HUDEP-2 (cell line): ENCODE measurements at regions not wholly inside any gene's neighbourhood (a gene's known extent, or its start where the extent isn't known, plus 50 kb on each side); places are given as distances from the start of the nearest gene placed in this dataset.

Experiments
- DNase-seq, 76 experiments: peaks; one replicate each; lab custom pipeline; 2025; ENCODE audit not compliant: unreplicated experiment in 76 of 76; lab: John Stamatoyannopoulos, UW

DNA sequence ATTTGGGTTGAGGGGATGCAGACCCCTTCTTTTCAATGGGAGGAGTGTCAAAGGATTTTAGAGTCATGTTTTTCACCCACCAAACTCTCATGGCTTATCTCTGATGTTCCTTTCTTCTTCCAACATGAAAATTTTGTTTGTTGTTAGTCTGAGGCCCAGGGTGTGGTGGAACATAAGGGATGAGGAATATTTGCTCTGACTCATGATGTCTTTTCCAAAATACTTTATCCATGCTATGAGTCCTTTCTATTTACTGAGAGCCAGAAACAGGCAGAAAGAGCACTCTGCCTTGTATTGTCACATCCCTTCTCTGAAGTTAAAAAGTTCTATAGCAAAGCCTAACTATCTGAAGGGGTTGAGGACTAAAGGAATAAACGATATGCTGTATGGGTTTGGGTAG lies 61.6 kb upstream of the GYPA start:
- no peak for DNase-seq

DNA sequence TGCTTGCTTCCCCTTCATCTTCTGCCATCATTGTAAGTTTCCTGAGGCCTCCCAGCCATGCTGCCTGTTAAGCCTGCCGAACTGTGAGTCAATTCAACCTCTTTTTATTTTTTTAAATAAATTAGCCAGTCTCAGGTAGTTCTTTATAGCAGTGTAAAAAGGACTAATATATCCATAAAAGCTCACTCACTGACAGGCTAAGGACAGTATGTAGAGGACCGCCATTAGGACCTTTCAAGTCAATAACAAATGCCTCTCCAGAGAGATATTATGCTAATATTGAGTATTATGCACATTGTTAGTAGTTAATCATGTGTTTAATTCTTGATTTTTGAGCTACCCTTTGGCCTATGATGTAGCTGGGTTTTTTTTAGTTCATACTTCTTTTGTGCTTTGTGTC lies 62.6 kb upstream of the GYPA start:
- no peak for DNase-seq

DNA sequence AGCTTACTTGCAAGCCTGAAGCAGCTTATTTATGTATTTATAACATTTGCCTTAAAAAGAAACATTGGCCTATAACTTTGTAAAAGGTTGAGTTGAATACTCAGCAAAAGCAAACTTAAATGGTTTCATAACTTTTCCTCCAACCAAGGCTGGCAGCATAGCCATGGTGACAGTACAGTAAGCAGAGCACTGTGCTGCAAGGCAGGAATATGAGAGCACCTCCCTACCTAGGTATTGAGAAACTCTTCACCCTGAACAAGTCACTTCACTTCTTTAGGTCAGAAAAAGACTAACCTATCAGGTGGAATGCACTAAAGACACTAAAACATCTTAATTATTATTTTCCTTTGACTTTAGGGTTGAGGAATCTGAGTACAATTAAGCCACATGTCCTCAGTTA lies 63.9 kb upstream of the GYPA start:
- DNase-seq = no peak

DNA sequence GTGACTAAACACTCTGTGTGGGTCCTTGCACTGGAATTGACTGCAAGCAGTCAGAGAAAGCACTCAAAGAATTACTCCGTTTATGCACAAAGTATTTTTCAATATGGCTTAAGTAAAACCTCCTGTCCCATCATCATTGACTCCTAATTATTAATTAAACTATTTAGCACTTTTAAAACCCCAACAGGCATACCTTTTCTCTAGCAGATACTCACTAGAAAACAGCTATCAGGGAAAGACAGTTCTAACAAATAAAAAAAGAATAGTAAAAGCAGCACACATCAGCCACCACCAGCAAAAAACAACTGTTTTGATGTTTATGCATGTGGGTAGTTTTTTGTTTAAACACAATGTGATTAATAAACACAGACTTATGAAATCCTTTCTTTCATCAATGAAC lies 66.2 kb upstream of the GYPA start:
- DNase-seq = no peak

DNA sequence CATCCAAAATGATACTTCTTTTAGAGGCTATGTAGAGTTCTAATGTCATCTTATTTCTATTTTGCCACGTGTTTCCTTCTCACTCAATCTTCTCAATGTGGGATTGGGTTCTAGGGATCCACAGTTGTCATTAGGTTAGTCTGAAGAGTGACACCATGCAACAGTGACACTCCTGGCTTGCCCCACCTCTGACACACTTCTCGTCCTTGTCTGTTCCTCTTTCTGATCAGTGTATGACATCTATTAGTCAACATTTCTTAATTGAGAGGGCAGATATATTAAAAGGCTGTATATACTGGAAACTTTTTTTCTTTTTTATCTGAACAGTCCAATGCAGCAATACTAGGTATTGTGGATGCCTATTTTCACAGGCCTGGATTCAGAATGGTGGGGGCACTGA lies 67.6 kb upstream of the GYPA start:
- DNase-seq = no peak

DNA sequence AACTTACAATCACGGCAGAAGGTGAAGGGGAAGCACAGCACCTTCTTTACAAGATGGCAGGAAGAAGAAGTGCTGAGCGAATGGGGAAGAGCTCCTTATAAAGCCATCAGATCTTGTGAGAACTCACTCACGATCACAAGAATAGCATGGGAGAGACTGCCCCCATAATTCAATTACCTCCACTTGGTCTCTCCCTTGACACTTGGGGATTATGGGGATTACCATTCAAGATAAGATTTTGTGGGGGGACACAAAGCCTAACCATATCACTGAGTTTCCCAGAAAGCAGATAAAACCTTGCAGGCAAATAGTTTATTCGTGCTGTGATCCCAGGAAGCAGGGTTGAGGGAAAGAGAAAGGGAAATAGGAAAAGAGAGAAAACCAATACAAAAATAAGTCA lies 69.0 kb upstream of the GYPA start:
- DNase-seq = no peak

DNA sequence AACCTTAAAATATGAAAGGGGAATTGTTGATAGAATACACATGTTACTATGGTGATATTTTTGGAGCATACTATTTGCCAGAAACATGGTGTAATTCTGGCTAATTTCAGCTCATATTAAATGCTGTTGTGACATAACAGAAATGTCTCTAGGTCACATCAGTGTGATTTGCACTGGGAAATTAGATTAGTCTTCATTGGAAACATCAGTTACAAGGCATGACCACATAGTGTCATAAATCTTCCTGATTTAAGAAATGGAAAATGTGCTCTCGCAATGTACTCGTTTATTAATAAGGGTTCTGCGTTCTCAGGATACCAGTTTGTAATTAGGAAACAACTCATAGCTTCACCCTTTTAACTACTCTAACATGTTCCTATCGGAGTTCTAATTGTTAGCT lies 72.9 kb upstream of the GYPA start:
- no peak for DNase-seq

DNA sequence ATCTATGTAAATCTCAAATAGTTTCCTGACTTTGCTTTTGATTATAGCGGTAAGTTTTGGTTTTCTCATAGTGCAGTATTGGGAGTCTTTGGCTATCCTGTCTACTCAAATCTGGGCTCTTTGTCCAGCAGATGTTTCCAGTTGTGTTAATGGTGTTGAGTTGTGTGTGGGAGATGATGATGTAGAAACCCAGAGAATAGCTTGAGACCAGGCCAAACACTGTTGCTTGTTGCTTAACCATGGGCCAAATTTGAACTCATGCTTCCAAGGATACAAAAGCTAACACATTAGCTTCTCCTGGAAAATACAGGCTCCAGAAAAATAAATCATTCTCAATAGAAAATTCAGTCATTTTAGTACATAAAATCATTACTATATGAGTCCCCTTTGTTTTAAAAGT lies 82.6 kb upstream of the GYPA start:
- DNase-seq = no peak

DNA sequence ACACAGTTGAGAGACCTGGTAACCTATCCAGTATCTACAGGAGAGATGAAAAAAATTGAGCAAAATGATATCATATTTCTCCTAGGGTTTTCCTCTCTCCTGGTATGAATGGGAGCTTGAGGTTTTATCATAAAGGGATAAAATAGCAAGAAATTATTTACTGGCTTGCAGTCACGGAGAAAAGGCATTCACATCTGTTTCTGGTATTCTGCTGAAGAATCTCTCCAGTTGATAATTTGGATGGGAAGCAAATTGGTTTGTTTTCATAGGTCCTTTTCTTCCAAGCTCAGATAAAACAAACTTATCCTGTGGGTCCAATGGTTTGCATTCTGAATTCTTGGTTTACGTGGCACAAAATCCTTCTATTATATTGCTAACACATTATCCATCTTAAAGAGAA lies 83.1 kb upstream of the GYPA start:
- no peak for DNase-seq

DNA sequence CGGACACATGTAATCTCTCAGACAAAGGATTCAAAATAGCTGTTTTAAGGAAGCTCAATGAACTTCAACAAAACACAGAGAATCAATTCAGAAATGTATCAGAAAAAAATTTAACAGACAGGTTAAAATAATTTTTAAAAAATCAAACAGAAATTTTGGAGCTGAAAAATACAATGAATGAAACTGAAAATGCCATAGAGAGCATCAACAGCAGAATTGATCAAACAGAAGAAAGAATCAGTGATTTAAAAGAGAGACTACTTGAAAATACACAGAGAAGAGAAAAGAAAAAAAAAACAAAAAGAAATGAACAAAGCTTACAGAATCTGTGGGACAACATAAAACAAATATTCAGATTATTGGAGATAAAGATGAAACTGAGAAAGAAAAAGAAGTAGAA lies 118.8 kb upstream of the GYPA start:
- DNase-seq = no peak

DNA sequence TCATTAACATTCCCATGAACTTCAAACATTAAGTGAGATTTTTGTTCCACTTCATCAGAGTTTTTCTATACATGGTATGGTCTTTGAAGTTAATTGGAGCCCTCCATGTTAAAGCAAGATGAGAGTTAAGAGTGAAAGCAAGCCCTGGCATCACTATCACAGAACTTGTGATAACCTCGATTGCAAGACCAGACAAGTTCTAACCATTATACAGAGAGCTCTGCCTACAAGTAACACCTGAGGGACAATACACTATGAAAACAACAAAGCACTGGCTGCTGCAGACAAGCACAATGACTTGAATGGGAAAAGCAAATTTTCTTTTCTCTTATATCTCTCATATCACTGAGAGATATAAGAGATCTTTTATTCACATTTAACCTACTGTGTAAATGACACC lies 126.6 kb upstream of the GYPA start:
- no peak for DNase-seq

DNA sequence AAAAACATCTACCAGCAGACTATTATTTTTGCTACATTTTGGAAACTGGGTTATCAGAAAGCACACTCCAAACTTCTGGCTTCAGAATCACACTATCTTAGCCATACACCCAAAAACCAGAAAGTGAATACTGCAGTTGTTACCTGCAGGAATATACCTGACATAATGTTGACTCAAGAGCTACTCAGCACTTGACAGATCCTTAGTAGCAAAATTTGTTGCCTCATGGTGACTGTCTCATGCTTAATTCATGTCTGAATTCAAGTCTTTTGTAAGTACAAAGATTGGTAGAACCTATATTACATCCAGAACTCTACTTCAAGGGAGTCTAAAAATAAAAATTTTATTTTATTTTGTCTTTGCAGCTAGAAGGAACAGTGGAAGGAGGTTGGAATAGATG lies 140.2 kb upstream of the GYPA start:
- no peak for DNase-seq

DNA sequence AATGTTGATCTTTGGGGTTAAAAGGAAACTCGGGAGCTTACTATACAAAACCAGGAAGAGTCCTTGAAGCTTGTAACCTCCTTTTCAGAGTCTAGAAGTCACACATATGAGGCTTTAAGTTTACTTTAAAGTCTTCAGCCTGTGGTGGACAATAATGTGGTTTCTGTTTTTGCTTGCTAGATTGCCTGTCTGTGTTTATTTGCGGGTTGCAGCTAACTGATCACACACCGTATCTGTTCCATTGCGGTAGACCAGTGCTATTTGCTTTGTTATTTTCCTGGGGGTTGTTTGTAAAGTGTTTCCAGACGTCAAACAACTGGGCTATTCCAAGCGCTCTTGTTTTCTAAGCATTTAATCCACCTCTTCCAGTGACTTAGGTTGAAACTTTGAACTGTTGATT lies 143.0 kb upstream of the GYPA start:
- DNase-seq = no peak

DNA sequence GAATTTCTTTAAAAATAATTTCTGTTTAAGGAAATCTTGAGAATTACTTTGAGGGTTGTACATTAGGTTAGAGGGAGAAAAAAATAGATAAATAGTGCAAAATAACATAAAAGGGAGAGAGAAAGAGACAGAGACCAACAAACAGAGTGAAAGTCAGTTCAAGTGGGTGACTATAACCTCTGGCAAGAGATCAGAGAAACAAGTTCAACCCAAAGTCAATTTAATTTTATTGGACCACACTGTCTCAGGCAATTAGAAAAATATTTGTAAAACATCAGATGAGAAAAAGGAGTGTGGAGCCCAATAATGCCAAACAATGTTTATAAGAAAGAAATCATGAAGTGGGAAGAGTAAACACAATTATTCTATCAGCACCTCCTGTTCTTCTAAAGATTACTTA lies 143.5 kb upstream of the GYPA start:
- no peak for DNase-seq

DNA sequence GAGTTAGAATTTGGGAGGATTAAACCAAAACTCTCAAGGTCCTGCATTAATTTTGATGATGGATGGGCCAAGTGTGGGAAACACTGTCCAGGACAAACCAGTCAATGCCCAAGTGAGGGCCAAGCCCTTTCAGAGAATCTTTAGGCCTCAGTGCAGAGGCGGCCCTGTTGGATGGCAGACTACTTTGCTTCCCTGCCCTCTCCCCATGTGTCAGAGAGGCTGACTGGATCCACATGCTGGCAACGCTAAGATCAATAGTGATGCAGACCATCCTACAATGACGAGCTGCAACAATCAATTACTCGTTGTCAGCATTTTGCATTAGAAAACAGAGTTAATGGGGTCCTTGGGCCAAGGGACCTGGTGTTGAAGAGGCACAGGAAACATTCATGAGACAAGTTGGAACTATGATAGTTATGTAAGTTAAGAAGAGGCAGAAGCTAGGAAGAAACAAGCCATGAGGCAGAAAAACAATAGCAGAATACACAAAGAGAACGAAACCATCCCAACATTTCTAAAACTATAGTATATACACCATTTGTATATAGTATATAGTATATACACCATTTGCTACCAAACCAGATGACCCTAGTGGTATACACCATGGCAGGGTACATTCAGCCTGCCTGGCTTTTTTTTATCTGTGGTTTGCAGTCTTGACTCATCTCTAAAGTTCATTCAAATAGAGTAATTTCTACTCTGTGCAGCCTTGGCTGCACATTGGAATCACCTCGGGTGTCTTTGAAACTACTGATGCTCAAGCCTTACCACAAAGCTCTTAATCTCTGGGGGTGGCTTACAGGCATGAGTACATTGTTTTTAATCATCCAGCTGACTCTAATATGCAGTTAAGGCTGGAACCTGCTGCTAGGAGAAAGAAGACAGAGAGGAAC lies 147.7 kb upstream of the GYPA start:
- no peak for DNase-seq

DNA sequence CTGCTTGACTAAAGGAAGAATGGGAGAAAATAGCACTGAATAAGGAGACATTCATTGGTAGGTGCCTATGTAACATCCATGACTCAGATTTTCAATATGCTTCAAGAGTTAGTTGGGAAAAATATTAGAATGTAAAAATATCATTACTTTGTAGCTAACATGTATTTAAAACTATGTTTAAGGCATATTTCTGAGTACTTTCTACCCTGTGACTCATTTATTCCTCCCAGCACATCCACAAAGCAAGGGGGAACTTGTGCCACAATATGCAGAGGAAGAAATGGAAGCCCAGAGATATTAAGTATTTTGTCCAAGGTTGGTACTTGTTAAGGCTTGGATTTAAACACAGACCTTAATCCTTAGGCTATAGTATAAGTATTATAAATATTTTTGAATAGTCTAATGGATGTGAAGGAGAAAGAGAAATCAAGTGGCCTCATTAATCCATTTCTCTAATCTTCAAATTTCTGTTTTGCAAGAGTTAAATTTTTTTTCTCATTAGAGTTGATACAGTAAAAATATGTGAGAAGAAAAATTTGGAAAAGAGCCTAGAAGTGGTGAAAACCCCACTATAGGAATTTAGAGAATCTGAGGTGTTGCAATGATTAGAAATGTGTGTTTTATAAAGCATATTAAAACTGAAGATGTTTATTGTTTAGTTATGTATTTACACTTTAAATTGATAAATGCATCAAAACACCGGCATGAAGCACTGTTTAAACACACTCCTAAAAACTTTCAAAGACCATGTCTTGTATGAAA lies 149.3 kb upstream of the GYPA start:
- no peak for DNase-seq

DNA sequence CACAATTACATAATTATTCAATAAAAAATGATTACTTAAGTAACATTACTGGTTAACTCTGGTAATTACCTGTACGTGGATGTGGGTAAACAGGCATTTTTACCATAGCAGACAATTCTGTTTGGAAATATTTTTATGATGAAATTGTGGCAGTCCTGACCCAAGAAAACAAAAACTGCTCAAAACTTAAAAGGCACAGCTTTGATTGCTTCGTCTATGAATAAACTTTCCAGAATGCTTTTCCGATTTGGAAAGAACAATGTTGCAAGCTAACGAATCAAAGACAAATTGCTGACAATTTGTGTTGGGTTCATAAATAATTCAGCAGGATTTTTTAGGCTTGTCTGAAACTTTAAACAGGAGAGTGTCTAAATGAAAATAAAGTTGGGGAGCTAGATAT lies 150.6 kb upstream of the GYPA start:
- no peak for DNase-seq

DNA sequence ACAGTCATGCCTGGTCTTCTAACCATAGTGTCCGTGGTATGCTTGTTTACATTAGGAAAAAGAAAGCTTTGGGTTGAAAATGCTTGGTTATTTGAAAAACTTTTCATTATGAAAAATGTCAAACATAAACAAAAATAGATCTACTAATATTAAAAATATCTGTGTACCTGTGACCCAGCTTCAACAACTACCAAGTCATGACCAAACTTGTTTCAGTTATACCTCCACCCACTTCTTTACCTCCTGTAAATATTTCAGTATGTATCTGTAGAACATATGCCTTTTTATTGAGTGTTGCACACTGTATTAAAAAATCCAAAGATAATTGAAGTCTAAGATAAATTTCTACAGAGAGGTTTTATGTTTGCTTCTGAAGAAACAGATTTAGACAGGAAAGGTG lies 153.7 kb upstream of the GYPA start:
- DNase-seq = no peak

DNA sequence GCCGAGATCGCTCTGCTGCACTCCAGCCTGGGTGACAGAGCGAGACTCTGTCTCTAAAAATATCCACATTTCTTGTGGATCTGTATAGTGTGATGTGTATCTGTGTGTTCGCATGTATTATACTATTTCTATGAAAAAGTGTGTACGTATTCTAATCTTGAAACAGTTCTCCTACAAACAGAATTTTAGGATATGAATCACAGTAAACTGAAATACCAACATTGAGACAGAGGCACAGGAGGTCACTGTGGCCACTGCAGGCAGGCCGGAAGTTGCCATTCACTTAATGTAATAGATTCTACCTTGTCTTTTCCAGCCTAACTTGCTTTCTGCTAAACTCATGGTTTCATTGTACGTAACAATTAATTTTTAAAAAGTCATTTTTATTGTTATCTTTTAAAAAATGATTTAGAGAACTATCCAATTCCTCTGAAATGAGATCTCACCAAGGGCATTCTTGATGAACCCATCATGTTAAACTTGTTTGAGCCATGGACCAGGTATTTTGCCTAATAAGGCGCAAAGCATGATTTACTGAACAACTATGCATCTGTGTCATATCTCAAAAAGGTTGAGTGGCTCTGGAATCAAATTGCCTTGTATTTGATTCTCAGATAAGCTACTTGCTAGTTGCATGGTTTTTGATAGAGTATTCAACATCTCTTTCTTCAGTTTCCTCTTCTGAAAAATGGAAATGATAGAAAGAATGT lies 154.9 kb upstream of the GYPA start:
- no peak for DNase-seq

DNA sequence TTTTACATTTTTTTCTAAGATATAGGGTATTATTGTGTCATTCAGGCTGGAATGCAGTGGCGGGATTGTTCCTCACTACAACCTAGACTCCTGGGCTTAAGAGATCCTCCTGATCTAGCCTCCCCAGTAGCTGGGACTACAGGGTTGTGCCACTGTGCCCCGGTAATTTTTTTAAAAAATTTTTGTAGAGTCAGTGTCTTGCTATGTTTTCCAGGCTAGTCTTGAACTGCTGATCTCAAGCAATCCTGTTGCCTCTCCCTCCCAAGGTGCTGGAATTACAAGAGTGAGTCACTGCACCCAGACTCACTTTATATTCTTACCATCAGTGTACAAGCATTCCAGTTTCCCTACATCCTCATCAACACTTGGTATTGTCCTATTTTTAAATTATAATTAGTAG lies 156.4 kb upstream of the GYPA start:
- DNase-seq = no peak

DNA sequence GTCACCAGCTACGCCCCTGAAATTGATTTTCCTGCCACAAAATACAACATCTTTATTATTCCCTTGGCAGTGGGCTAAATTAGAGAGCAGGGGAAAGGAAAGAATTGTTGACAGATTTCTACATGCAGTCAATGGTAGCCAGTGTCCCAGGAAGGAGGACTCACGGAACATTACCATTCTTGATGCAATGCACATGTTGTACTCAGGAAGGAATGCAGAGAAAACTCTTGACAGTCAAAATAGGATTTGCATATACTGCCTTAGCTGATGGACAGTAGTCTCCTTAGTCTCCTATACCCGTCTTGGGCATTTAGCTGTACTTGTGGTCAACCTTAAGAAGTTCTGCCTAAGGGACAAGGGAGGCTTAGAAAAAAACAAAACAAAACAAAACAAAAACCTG lies 158.0 kb upstream of the GYPA start:
- no peak for DNase-seq

DNA sequence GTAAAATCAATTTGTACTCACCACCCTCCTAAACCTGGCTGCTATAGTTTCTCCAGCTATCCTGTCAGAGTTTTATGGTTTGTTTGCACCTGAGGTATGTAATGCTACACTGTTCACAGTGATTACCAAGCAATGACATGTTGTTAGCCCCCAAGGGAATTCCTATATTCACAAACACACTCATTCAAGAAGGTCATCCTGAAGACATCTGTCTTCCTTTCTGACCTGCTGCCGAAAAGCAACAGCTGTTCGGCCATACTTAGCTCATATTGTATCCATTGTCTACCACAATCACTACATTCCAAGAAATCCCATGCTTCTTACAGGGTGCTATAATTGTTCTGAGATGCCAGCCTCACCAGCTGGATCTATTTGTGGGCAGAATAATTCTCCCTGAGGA lies 160.1 kb upstream of the GYPA start:
- no peak for DNase-seq
